Hematopoietic multipotent progenitor cell (in vitro differentiated cells): ENCODE measurements at regions not wholly inside any gene's neighbourhood (a gene's known extent, or its start where the extent isn't known, plus 50 kb on each side); places are given as distances from the start of the nearest gene placed in this dataset.
"Not testable (repeated sequence)": the region's sequence is repeated elsewhere in the genome, so short reads cannot be mapped to it uniquely, and the experiment has no call there.

Source experiments
- DNase-seq, 3 donors: peaks; one replicate each; pipeline ENCODE4 v3.0.0-alpha.2; 2011 to 2015; ENCODE audit warnings: low read depth in 2 of 3, low spot score in 2 of 3

DNA sequence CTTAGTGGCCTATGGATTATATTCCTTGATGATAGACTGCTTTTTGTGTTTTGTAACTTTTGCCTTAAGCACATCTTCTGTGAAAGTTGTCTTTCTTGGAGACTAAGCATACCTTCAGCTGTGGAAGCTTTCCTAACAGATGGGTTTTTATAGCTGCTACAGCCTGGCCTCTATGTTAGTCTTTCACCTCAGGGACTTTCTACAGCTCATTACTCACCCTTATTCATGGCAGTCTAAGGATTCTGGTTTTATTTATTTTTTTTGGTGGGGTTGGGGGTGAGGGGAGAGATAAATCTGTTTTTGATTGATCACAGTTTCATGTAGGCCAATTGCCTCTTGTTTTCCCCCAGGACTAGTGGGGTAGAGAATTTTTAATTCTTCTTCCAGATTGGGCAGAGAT lies 219.9 kb downstream of the DKK1 start:
- DNase-seq = no peak

DNA sequence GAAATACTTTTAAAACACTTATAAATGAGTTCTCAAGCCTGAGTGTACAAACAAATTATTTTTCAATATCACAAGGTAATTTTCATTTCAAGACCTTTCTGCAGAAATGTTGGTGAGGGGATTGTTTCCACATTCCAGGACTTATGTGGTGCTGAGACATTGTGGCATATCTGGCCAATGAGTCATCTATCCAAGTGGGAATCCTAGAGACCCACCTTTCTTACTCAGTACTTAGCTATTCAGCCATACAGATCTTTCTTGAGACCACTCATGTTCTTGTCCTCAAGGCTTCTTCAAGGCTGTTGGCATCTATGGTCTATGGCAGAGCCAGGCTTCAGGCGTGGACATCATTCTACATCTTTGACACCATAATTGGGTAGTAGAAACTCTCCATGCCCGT lies 225.4 kb downstream of the DKK1 start:
- DNase-seq = no peak

DNA sequence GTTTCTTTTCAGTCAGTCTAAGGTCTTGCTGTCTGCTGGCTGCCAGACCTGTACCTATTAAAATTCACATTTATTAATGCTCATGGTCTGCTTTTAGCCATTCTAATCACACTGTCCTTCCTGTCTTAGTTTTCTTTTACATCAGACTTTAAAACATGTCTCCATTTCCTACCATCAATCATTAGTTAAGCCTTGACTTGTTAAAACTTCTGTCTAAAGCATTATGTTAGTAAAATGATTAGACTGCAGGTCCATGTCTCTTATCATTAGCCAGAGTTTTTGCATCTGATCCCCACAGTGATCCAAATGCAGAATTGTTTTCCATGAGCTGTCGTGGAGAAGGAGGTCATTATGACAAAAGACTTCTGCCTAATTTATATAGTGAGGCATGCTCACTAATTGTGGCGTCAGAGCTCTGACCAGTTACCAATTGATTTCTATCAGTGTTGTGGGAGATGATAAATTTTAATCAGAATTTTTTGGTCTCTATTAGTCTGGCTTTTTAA lies 226.5 kb downstream of the DKK1 start:
- no peak for DNase-seq

DNA sequence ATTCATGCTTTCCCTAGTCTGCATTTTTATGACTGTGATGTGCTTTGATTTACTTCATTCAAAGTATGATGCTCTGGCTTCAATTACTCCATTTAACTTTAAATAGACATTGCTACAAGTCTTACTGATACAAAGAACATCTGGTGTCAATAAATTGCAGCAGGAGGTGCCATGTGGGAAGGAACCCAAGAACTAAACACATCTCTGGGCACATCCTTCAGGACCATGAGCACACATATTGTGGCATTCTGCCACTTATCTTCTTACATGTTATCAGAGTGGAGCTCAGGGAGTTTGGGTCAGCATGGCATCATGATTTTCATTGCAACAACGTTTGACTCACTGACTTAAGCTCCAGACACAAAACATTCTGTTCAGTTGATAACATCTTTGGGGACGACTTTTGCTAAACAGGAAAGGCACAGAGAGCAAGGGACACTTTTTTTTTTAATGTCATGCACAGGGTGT lies 227.0 kb downstream of the DKK1 start:
- no peak for DNase-seq

DNA sequence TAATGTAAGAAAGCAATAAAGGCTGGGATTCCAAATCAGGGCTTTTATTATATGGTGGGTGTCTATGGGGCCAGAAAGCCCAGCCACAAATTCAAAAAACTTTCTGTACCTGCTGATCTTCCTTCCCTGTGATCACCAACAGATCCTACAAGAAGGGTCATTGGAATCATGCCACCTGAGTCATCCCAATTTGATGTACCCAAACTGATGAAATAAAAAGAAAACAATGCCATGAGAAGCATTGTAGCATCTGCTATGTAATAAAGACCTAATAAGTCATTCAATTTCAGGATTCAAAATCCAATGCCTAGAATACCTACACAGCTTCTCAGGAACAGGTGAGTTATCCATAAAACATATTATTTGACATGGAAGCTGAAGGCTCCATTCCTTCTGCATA lies 228.8 kb downstream of the DKK1 start:
- DNase-seq = no peak

DNA sequence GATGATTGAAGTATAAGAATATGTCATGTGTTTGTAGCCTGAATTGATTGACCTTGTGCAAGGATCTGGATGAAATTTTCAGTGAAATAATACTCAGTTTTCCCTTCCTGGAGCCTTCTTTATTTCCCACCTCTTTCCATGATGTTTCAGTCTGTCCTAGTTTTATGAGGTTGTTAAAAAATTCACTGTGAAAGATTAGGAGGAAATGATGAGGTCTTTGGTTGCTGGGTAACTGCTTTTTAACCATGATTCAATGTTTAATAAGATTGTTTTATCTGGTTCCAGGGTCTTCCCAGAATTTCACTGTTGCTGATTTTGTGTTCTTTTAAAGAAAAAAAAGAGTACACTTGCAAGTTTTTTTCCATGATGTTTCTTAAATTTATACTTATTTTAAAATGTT lies 221.5 kb downstream of the MBL2 start:
- DNase-seq = no peak

DNA sequence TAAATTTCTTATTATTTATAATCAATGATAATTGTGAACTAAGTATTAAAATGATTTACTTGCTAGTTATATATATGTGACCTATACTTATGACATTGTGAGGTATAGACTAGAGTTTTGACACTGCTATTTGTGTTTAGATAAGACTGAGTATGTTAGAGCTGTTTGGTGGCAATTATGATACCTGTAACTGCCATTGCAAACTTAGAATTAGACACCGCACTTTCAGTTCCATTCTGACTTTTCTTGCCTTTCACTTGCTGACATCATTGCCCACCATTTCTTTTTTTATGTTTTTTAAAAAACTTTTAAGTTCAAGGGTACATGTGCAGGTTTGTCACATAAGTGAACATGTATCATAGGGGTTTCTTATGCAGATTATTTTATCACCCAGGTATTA lies 214.5 kb downstream of the MBL2 start:
- no peak for DNase-seq

DNA sequence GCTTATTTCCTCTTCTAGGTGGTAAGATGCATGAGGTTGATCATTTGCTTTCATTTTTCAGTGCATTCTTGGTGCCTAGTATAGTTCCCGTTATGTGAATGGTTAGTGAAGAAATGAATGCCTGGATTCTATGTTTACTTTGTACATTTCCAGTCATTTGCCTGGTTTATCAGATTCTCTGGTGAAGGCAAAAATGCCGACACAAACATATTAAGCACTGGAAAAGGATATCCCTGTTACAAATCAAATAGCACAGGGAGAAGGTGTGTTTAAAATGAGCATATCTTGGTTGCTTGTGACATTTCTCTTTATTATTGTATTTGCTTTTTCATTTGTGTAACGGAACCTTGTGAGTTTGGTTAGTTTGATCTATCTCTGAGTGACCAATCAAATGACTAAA lies 211.3 kb downstream of the MBL2 start:
- no peak for DNase-seq

DNA sequence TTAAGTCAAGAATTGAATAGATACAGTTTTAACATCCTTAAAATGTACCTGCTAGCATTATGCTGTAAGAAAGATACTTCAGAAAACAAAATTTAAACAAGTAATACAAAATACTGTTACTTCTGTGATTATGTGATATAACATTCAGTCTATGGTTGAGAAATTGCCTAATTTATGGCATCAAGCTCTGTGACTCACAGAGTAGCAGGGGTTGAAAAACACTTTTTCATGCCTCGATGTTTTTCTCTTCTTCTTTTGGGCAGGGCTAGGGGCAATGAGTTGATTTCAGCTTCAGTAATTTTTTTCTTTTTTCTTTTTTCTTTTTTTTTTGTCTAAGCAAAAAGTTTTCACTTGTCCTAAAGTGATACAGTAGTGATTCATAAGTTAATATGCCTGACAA lies 209.2 kb downstream of the MBL2 start:
- no peak for DNase-seq

DNA sequence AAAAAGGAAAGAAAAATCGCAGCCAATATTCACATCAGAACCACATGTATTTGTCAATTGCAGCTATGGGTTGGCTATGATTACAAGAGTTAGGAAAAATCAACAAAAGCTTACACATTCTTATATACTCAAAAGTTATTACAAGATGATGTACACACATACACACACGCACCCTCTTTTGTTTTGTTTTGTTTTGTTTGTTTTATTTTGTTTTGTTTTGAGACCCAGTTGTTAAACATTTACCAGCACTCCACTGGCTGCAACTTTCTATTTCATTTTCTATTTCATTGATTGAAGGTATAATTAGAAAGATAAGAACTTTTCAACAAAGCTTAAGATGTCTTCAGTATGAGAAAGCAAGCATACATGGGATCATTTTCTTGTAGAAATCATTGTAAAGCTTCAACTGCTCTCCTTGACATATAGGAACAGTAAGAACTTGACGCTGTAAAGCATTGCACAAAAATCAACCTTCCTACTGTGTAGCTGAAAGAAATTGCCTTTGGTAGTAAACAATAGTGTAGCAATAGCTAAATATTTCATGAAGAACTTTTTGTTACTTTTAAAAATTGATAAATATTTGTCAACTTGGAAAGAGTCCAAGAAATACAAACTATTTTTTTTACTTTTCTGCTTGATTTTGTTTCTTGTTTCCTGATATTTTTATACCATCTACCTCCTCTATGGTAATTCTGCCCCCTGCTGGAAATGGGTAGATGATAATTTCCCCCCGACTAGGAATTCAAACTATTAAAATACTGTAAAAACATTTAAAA lies 205.9 kb downstream of the MBL2 start:
- peak in 2 of 3 donors; percentile 26 to 64 for DNase-seq

DNA sequence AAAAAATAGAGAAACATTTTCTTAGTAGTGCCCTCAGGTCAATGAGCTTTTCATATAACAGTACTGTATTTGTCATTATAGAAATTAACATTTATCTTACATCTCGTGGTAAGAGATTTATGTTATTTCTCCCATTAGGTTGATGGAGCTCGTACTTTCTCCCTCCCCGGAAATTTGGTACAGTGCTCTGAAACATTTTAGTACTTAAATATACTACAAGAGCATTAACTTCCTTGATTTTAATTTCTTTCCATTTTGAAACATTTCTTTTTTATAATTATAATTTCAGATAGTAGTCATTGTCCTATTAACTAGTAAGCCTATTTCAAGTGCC lies 205.4 kb downstream of the MBL2 start:
- DNase-seq = no peak

DNA sequence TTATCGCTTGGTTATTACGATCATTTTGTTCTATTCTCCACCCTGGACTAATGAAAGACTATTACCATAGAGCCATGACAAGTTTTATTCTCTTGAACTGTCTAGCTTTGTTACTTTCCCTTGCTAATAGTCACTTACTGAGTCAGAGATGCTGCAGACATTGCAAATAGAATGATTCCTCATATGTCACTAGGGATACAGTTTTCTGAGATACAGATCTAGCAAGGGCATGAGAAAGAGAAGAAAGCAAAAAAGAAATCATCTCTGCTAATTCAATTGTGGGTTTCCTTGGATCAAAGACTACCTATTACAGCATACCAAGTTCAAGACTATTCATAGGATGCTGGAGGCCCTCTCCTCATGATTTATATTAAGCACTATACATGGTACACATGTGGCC lies 204.3 kb downstream of the MBL2 start:
- DNase-seq = no peak

DNA sequence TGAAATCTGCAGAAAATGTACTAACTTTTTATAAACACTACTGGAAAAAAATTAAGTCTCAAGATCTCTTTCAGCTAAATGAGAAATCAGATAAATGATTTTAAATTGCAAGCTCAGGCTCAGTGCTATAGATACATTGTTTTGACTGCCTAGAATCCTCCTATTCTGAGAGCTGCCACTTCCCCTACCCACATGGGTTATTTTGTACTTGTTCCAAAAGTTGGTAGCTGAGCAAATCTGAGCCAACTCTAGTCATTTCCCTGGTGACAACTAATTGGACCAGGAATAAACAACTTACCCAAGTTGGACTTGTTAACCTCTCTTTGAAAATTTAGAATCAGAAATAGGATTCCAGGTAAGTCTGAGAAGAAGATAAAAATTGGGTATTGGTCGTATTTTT lies 202.1 kb downstream of the MBL2 start:
- no peak for DNase-seq

DNA sequence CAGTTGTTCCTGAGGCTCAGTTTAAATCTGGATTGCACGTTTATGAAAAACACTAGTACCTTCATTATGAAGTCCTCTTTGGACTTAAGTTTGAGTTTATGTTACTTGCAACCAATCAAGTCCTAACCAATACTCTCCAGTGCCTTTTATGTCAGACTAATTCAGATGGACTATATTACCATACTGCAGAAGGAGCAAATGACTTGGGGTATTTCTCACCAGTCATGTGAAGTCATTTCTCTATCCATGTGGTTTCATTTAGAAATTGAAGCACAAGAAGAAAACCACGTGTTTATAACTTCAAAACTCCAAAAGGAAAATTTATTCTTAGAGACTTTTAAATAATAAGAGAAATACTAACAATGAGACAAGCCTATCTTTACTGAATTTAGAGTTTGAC lies 201.6 kb downstream of the MBL2 start:
- no peak for DNase-seq

DNA sequence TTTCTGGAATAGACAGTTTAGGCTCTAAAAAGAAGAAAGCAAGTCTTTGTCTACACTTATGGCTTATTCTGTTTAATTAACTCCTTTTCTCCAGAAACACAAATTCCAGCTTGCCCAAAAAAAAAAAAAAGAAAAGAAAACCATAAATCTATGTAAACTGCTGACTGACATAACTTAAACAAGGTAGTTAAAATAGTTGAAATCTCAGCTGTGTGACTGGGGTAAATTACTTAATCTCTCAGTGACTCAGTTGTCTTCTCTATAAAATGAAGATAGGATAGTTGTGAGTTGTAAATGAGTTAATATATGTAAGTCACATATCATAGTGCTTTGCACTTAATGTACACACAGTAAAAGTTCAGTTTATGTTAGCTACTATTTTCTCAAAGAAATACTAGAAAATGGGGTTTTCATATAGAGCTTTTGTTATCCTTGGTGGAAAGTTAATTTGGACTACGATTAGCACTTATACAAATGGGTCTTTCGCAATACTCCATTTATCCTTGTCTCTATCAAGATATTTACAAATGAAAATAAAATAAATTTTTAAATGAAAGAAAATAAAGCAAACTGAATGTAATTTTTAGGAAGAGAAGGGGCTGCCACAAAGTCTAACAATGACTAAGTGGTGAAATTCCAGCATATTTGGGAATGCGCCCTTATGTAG lies 200.9 kb downstream of the MBL2 start:
- DNase-seq = no peak

DNA sequence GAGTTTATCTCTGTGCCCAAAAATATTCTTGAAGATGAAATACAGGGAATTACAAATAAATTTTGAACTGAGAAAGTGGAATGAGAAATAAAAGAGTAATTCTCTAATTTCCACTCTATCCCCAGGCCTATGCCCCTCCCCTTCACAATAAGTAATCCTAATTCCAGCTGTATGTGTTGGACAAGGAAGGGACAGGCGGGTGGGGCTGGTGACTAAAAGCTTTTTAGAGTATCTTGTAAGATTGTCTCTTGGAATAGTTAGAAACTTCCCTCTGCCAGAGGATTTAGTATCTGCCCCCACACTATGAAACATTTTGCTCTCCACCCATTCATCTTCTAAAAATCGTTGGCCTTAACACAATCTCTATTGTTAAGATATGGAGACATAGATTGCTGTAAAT lies 199.2 kb downstream of the MBL2 start:
- DNase-seq = no peak

DNA sequence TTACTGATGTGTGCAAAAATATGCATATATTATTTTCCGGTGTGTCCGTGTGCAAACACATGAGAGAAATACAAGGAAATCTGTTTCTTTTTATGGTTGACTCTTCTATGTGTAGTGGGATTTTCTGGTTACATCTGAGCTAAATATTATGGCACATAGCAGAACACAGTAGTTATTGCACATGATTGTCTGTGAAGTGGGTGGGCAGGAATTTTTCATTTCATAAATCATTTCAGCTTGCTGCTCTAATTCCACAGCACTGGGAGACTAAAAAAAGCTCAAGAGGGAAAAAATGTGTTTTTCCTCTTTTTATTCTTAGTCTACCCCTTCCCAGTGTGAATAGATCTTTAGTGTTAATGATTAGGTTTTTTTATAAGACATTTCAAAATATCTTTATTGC lies 197.9 kb downstream of the MBL2 start:
- no peak for DNase-seq

DNA sequence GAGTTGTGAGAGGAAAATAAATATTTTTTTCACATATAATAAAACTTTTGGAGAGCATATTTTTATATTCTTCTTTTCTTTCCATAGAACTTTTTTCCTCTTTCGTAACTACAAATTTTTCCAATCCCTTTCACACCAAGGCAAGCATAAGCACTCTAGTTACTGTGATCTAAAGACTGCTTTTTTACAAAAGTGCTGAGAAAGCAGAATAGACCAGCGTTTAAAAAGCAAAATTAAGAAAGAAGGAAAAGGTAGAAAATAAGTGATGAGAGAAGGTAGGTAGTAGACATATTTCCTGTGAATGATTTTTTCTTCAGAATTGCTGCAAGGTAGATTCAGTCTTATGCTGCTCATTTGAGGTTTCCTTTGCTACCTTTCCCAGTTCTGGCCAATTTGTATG lies 195.5 kb downstream of the MBL2 start:
- DNase-seq = no peak

DNA sequence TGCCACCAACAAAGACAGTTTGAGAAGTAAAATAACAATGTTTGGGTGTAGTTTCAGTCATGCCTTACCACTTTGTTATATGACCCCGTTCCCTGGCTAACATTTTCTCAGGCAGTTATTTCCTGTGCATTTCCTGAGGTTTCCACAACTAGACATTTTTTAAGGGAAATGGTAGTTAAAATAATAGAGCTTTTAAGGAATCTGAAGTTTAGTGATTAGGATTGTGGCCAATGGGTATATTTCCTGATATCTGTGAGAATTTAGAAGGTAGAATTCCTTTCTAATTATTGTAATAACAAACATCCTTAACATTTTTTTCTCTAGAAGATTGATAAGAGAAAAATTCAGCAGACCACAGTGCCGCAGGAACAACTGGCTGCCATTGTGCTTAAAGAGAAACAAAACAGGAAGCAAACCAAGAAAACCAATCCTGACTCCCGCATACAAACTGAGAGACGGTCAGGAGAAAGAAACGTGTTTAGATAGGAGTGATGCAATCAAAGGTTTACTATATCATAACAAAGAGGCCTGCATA lies 193.6 kb downstream of the MBL2 start:
- DNase-seq = no peak

DNA sequence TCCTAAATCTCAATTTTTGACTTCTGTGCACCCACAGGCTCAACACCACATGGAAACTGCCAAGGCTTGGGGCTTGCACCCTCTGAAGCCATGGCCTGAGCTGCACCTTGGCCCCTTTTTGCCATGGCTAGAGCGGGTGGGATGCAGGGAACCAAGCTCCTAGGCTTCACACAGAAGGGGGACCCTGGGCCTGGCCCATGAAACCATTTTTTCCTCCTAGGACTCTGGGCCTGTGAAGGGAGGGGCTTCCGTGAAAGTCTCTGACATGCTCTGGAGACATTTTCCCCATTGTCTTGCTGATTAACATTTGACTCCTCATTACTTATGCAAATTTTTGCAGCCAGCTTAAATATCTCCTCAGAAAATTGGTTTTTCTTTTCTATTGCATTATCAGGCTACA lies 190.9 kb downstream of the MBL2 start:
- DNase-seq = not testable (repeated sequence)

DNA sequence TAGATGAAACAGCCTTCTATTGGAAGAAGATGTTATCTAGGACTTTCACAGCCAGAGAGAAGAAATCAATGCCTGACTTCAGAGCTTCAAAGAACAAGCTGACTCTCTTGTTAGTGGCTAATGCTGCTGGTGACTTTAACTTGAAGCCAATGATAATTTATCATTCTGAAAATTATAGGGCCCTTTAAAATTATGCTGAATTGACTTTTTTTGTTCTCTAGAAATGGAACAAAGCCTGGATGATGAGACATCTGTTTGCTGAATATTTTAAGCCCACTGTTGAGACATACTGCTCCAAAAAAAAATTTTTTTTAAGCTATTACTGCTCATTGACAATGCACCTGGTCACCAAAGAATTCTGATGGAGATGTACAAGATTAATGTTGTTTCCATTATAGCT lies 189.2 kb downstream of the MBL2 start:
- DNase-seq = no peak

DNA sequence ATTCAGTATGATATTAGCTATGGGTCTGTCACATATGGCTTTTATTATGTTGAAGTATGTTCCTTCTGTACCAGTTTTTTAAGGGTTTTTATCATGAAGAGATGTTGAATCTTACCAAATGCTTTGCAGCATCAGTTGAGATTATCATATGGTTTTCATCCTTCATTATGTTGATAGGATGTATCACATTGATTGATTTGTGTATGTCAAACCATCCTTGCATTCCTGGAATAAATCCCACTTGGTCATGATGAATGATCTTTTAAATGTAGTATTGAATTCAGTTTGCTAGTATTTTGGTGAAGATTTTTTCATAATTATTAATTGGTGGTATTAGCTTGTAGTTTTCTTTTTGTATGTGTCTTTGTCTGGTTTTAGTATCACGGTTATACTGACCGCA lies 185.9 kb downstream of the MBL2 start:
- DNase-seq = peak in 1 of 3 donors; percentile 3
